HFF-Myc (cell line): ENCODE measurements at regions not wholly inside any gene's neighbourhood (a gene's known extent, or its start where the extent isn't known, plus 50 kb on each side); places are given as distances from the start of the nearest gene placed in this dataset.

Experiments used
- DNase-seq: peaks from one replicate; pipeline ENCODE4 v3.0.0-alpha.2; 2011; ENCODE audit warnings: low read depth; ENCODE audit errors: extremely low read depth
- H3K4me3 ChIP-seq: replicated peaks from 2 replicates; pipeline ENCODE4 v1.5.1; 2011; ENCODE audit warnings: low read depth, mild to moderate bottlenecking, control low read depth, low read length
- CTCF ChIP-seq: IDR thresholded peaks from 2 replicates; pipeline ENCODE4 v1.5.1; 2012; ENCODE audit warnings: mild to moderate bottlenecking, low read depth, low read length, control low read depth; ENCODE audit errors: missing control alignments

DNA sequence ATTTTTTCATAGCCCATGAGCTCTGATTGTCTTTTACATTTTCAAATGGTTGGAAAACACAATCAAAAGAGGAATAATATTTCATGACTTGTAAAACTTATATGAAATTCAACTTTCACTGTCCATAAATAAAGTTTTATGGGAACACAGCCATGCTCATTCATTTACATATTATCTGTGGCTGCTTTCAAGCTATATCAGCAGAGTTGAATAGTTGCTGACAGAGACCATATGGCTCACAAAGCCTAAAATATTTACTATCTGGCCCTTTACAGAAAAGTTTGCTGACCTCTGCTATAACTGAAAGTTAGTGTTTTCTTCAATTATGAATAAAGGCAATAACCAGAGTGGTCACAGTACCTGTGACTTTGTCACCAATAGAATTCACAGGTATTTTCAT, 128.2 kb upstream of the GNAO1 start:
- DNase-seq, result no peak
- no peak for TF ChIP-seq CTCF
- H3K4me3 ChIP-seq, result no peak overlapping the region

DNA sequence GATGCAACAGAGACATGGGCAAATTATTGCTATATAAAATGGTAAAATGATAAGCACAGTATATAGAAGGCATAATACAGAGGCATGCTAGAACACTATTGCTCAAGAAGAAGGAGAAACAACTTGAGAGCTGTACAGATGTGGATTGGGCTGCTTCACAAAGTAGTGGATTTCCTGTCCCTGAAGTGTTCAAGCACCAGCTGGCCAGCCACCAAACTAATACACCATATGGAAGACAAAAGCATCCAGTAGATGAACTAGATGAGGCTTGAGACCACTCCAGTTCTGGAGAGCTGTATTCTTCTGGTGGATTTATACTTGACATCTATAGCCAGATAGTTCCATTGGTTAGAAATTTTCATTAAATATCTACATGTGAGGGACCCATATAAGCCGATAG, 134.1 kb upstream of the GNAO1 start:
- no peak for DNase-seq
- H3K4me3 ChIP-seq, result no peak overlapping the region
- no peak for TF ChIP-seq CTCF

DNA sequence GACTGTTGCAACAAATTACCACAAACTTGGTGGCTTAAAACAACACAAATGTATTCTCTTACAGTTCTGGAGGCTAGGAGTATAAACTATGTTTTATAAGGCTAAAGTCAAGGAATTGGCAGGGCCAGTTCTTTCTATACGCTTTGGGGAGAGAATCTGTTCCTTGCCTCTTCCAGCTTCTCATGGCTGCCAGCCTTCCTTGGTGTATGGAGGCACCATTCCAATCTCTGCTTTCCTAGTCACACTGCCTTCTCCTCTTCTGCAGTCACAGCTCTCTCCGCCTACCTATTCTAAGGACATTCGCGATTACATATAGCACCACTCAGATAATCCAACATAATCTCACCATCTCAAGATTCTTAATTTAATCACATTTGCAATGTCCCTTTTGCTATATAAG, 140.4 kb upstream of the GNAO1 start:
- no peak for TF ChIP-seq CTCF
- no peak overlapping the region for H3K4me3 ChIP-seq
- DNase-seq, result no peak

DNA sequence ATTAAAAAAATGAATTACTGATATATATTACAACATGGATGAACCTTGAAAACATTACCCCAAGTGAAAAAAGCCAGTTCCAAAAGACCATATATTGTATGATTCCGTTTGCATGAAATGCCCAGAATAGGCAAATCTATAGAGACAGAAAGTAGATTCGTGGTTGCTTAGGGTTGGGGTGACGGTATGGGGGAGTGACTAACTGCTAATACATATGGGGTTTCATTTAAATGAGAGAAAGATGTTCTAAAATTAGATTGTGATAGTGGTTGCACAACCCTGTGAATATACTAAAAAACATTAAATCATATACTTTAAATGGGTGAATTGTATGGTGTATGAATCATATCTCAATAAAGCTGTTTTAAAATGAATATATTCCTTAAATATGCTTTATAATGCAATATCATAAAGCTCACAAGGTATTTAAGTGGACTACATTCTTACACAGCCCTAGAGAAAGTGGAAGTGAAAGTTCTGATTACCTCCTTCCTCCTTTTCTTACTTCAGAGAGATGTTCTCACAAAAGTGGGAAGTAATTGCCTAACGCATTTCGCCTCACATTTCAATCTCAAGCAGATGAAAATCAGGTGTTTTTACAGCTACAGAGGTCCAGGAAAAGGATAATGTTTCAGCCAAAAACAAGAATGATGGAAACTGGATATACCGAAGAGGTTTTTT, 142.7 kb upstream of the GNAO1 start:
- no peak for DNase-seq
- TF ChIP-seq CTCF, result no peak
- H3K4me3 ChIP-seq, result no peak overlapping the region

- DNase-seq, result no peak
- no peak for TF ChIP-seq CTCF
- H3K4me3 ChIP-seq, result no peak overlapping the region
Observed at GRCh38 chr16:56047307-56048234, 143.7 kb upstream of the GNAO1 start.

GRCh38 chr16:56042416-56042815, 148.9 kb upstream of the GNAO1 start:
- TF ChIP-seq CTCF, result no peak
- no peak overlapping the region for H3K4me3 ChIP-seq
- DNase-seq, result no peak
